ENCODE measurements at regions not wholly inside any gene's neighbourhood (a gene's known extent, or its start where the extent isn't known, plus 50 kb on each side); places are given as distances from the start of the nearest gene placed in this dataset.

GRCh38 chr3:187571701-187572100 is 98.5 kb downstream of the SST start:
- in situ Hi-C loops (cut with HindIII; ENCODE audit: low sequenced_read_pairs) = no loop called here
- no peak for DNase-seq (ENCODE audit: low read depth, low spot score)
- H3K4me3 ChIP-seq (ENCODE audit: low read depth, low read length) = no peak overlapping the region
- no peak for TF ChIP-seq CTCF (IDR thresholded peaks at IDR 0.05; ENCODE audit: low read depth, low read length)

GRCh38 chr3:187570776-187571175 is 99.4 kb downstream of the SST start:
- TF ChIP-seq CTCF (IDR thresholded peaks at IDR 0.05; ENCODE audit: low read depth, low read length) = no peak
- in situ Hi-C loops (cut with HindIII; ENCODE audit: low sequenced_read_pairs) = no loop called here

GRCh38 chr3:187568171-187568570 is 102.0 kb downstream of the SST start:
- H3K4me3 ChIP-seq (ENCODE audit: low read depth, low read length) = no peak overlapping the region
- no peak for DNase-seq (ENCODE audit: low read depth, low spot score)
- in situ Hi-C loops (cut with HindIII; ENCODE audit: low sequenced_read_pairs) = no loop called here
- no peak for TF ChIP-seq CTCF (IDR thresholded peaks at IDR 0.05; ENCODE audit: low read depth, low read length)

More at GRCh38 chr3:187570776-187571175, 99.4 kb downstream of the SST start:
- no peak overlapping the region for H3K4me3 ChIP-seq (ENCODE audit: low read depth, low read length)
- no peak for DNase-seq (ENCODE audit: low read depth, low spot score)

GRCh38 chr3:187567661-187568121 is 102.5 kb downstream of the SST start:
- DNase-seq (ENCODE audit: low read depth, low spot score) = peak; percentile 80
- TF ChIP-seq CTCF (IDR thresholded peaks at IDR 0.05; ENCODE audit: low read depth, low read length) = no peak
- in situ Hi-C loops (cut with HindIII; ENCODE audit: low sequenced_read_pairs) = no loop called here
- H3K4me3 ChIP-seq (ENCODE audit: low read depth, low read length) = no peak overlapping the region

GRCh38 chr3:187567021-187567420 is 103.2 kb downstream of the SST start:
- peak; percentile 9 for DNase-seq (ENCODE audit: low read depth, low spot score)
- no peak for TF ChIP-seq CTCF (IDR thresholded peaks at IDR 0.05; ENCODE audit: low read depth, low read length)
- in situ Hi-C loops (cut with HindIII; ENCODE audit: low sequenced_read_pairs) = no loop called here
- no peak overlapping the region for H3K4me3 ChIP-seq (ENCODE audit: low read depth, low read length)

- no peak for TF ChIP-seq CTCF (IDR thresholded peaks at IDR 0.05; ENCODE audit: low read depth, low read length)
- no peak overlapping the region for H3K4me3 ChIP-seq (ENCODE audit: low read depth, low read length)
- in situ Hi-C loops (cut with HindIII; ENCODE audit: low sequenced_read_pairs) = no loop called here
- no peak for DNase-seq (ENCODE audit: low read depth, low spot score)
Measured at GRCh38 chr3:187565701-187566100, 104.5 kb downstream of the SST start.

- no peak overlapping the region for H3K4me3 ChIP-seq (ENCODE audit: low read depth, low read length)
- DNase-seq (ENCODE audit: low read depth, low spot score) = no peak
- in situ Hi-C loops (cut with HindIII; ENCODE audit: low sequenced_read_pairs) = no loop called here
- TF ChIP-seq CTCF (IDR thresholded peaks at IDR 0.05; ENCODE audit: low read depth, low read length) = no peak
Measured at GRCh38 chr3:187558990-187559389, 111.2 kb downstream of the SST start.

All from astrocyte of the spinal cord (primary cell).